Occipital lobe (tissue), 1 donor: ENCODE measurements at regions not wholly inside any gene's neighbourhood (a gene's known extent, or its start where the extent isn't known, plus 50 kb on each side); places are given as distances from the start of the nearest gene placed in this dataset.
"Not testable (repeated sequence)": the region's sequence is repeated elsewhere in the genome, so short reads cannot be mapped to it uniquely, and the experiment has no call there.

Source experiments
- DNase-seq: peaks from one replicate; lab custom pipeline; 2025; lab: John Stamatoyannopoulos, UW

GRCh38 chr4:34250562-34250961 lies 1993.8 kb downstream of the ARAP2 start:
- DNase-seq: no peak

GRCh38 chr4:34253239-34253638 lies 1991.1 kb downstream of the ARAP2 start:
- no peak for DNase-seq

GRCh38 chr4:34258176-34258575 lies 1986.1 kb downstream of the ARAP2 start:
- DNase-seq: no peak

GRCh38 chr4:34261799-34262314 lies 1982.5 kb downstream of the ARAP2 start:
- DNase-seq: no peak

- DNase-seq: no peak
These were observed 1974.7 kb downstream of the ARAP2 start for GRCh38 chr4:34269613-34270012.

- DNase-seq: no peak
These were observed 1972.6 kb downstream of the ARAP2 start for GRCh38 chr4:34271479-34272355.

- no peak for DNase-seq
These were observed 1965.3 kb downstream of the ARAP2 start for GRCh38 chr4:34279011-34279410.

- DNase-seq: no peak
These were observed 1964.2 kb downstream of the ARAP2 start for GRCh38 chr4:34280131-34280530.

GRCh38 chr4:34281826-34282225 lies 1962.5 kb downstream of the ARAP2 start:
- no peak for DNase-seq

- no peak for DNase-seq
These were observed 1954.8 kb downstream of the ARAP2 start for GRCh38 chr4:34289489-34289888.

- DNase-seq: no peak
These were observed 1954.4 kb downstream of the ARAP2 start for GRCh38 chr4:34289962-34290361.

- no peak for DNase-seq
These were observed 1950.9 kb downstream of the ARAP2 start for GRCh38 chr4:34293459-34293858.

- DNase-seq: no peak
These were observed 1934.9 kb downstream of the ARAP2 start for GRCh38 chr4:34309383-34309906.

- no peak for DNase-seq
These were observed 1925.5 kb downstream of the ARAP2 start for GRCh38 chr4:34318773-34319172.

GRCh38 chr4:34323549-34324320 lies 1920.6 kb downstream of the ARAP2 start:
- DNase-seq: no peak

- no peak for DNase-seq
These were observed 1915.4 kb downstream of the ARAP2 start for GRCh38 chr4:34328939-34329338.

GRCh38 chr4:34335156-34335555 lies 1909.2 kb downstream of the ARAP2 start:
- DNase-seq: not testable (repeated sequence)

GRCh38 chr4:34335556-34335955 lies 1908.8 kb downstream of the ARAP2 start:
- DNase-seq: not testable (repeated sequence)

- no peak for DNase-seq
These were observed 1881.7 kb downstream of the ARAP2 start for GRCh38 chr4:34362654-34363053.

- DNase-seq: no peak
These were observed 1880.5 kb downstream of the ARAP2 start for GRCh38 chr4:34363842-34364241.

GRCh38 chr4:34365946-34366345 lies 1878.4 kb downstream of the ARAP2 start:
- DNase-seq: no peak

- DNase-seq: no peak
These were observed 1872.6 kb downstream of the ARAP2 start for GRCh38 chr4:34371676-34372075.
